HG03565 (cell line): ENCODE measurements at regions not wholly inside any gene's neighbourhood (a gene's known extent, or its start where the extent isn't known, plus 50 kb on each side); places are given as distances from the start of the nearest gene placed in this dataset.
"Not testable (repeated sequence)": the region's sequence is repeated elsewhere in the genome, so short reads cannot be mapped to it uniquely, and the experiment has no call there.

Experiments
- ATAC-seq: cut with Tn5 transposase; IDR thresholded peaks from one replicate; pipeline ENCODE4 v1.9.1; 2021; ENCODE audit warnings: mild to moderate bottlenecking, moderate library complexity; ENCODE audit not compliant: unreplicated experiment

DNA sequence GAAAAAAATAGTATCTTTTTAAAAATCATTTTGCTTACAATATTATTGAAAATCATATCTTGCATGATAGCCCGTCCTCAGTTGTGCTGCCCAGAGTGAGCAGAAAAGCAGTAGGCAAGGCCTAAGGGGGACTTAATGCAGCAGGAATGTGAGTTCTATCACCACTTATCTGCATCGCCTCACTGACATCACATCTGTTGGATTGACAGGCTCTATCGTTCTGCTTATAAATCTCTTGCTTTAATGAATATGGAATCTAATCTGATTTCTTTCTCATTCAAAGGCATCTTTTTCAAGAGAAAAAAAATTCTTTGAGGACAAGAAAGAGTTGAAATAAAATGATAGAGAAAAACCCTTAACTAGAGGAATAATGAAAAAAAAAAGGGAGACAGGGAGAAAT, 249.9 kb downstream of the PAPSS1 start:
- ATAC-seq = no peak

DNA sequence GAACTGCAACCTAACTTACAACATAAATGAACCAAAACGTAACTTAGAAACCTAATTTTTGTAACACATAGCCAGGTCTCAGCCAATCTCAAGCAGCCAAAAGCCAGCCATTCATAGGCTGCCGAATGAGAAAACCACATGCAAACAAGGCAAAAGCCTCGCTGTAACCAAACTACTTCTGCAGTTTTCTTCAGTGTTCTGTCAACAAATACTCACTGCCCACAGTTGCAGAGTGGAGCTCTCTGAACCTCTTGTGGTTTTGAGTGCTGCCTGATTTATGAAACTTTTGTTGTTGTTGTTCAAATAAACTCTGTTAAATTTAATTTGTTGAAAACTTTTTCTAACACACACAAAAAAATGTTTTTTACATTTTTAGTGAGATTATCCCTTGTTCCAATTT, 251.2 kb downstream of the PAPSS1 start:
- ATAC-seq = peak; percentile 62

DNA sequence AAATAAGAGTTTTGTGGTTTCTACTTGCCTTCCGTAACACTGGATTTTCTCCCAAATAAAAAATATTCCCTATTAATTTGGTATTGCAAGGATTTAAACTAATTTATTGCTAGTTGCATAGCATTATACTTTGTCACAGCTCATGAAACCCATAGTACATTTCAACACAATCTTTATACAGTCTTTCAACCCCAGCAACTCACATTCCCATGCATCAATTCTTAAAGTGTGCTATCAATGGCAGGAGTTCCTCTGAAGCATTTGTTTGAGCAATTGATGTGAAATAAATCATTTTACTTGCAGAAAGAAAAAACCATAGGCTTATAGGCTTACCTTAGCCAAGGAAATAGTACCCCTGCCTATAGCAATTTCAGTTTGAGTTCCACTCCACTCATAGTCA, 251.9 kb downstream of the PAPSS1 start:
- no peak for ATAC-seq

DNA sequence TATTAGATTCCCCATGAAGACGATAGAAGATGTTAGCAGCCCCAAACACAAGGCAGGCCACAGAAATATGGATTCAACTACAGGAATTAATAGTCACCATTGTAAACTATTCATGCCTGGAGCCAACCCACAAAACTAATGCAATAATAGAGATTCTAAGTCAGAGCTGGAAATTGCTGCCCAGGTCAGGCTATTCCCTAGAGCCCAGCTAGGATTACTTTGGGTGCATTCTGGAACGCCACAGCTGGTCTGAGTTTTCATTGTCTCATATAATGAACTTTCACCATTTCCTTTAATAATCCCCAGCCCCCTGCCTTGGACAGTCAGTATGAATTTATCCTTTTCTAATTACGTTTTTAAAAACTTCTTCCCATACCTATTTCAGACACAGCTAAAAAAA, 252.6 kb downstream of the PAPSS1 start:
- ATAC-seq = no peak

DNA sequence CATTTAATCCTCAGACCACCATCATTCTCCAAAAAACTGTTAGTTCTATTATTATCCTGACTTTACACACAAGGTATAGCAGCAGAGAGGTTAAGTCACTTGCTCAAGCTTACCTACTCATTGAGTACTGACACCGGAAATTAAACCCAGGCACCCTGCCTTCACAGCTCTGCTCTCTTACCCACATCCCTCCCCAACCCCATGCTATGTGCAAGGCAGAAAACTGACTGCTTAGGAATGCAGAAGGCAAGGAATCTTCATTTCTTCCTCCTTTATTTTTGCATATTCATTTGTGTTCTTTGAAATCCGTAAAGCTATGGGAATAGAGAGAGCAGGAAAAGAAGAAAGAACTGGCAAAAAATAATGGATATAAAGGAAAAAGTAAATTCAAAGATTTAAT, 261.8 kb downstream of the PAPSS1 start:
- no peak for ATAC-seq

DNA sequence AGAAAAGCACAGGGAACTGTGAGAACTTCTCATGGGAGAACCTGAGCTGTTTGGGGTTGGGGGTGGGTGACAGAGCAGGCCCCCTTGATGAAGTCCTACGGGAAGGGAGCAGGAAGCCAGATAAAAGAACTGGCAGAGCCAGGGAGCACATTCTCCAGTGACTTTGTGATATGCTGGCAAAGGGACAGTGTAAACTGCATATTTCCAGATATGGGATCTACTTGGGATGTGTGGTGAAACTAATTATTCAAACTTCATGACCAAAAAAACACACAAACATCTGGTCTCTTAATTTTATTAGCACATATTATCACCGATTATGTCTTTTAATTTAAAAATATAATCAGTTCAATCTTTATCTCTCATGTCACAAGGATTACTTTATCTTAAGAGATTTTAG, 266.0 kb downstream of the PAPSS1 start:
- ATAC-seq = no peak

DNA sequence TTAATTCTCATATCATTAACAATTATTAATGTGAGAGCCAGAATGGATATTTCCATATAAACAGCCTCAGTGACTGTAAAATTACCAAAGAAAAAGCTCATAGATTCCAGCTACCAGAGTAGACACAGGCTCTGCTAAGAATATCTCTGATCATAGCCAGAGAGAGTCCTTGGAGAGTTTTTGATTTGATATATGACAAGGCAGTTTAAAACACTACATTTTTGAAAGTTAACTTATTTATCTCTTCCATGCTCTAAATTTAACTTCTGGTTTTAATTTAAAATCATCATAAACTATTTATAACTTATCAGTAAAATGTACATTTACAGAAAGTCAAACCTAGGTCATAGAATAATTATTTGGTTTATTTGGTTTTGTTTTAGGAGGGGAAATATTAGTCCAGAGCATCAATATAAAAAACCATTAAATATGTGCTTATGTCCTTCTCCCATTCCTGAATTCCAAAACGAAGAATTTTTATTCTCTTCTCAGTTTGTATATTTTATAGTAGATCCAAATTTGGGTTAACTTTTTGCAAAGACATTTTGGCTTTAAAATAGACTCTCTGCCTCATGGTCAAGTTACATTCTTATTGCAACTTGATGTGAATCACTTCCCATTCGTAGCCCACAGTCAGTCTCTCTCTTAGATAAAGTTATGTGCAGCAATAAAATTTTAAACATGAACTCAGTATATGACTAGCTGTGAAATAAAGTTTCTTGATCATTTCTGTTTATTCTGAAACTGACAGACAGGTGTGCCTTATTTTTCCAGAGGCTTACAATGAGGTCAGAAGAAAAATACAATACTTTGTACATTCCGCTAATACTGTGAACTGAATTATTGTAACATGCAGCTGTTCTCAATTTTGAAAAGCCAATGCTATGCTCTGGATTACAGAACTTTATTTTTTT, 267.1 kb downstream of the PAPSS1 start:
- no peak for ATAC-seq

DNA sequence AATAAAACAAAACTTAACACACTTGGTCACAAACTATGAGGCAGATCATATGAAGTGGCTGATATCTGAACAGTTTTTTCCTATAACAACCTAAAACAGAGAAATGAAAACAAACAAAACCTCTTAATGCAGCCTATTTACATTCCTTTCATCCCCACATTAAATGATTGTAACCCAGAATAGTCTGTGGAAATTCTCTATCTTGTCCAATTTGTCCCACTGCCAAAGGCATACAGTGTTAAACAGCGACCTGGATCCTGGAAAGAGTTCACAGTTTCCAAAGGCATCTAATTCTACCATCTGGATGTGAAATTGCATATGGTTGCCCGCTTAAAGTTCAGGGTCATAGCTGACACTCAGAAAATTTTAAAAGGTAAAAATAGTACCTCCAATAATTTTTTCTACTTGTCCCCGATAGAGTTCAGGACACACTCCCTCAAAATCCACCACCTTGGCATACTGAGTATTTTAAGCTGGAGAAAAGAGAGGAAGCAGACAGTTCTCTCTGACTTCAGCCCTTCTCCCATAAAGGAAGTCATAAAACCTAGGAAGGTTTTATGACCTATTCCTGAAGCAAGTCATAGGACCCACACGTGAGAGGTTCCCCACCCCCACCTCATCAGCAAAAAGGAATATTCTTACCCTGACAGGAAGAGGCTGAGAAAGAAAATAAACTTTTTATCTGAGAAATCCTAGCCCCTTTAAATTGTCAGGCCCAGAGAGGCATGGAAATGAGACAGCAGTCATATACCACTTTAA, 270.2 kb downstream of the PAPSS1 start:
- no peak for ATAC-seq

DNA sequence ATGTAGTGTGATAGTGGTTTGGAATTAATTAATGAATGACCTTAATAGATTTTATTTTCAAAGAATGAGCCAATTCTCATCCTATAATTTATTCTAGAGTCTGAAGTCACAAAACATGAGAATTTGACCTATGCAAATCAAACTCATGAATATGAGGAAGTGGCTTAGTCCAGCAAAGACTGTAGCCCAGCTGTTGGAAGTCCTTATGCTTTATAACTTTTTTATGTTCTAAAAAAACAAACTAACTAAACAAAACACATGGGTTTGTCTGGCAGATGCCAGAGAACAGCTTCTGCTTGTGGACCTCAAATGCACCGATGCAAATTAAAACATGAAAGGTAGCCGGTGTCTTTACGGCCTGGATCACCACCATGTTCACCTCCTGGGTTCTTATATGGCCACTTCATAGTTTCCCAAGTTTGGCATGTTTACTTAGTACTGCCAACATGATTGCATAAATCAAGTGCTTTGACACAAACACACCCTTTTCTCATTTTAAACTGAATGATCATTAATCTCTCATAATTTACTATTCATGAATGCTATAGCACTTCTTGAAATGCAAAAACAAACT, 277.4 kb downstream of the PAPSS1 start:
- no peak for ATAC-seq

DNA sequence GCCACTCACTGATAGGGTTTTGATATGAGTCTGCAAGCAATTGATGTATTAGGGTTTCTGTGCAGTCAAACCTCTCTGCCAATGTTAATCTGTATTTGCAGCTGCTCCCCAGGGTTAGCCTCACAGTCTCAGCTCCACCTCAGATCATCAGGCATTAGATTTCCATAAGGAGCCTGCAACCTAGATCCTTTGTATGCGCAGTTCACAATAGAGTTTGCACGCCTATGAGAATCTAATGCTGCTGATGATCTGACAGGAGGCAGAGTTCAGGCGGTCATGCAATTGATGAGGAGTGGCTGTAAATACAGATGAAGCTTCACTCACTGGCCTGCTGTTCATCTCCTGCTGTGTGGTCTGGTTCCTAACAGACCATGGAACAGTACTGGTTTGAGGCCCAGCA, 280.6 kb downstream of the PAPSS1 start:
- ATAC-seq = no peak

DNA sequence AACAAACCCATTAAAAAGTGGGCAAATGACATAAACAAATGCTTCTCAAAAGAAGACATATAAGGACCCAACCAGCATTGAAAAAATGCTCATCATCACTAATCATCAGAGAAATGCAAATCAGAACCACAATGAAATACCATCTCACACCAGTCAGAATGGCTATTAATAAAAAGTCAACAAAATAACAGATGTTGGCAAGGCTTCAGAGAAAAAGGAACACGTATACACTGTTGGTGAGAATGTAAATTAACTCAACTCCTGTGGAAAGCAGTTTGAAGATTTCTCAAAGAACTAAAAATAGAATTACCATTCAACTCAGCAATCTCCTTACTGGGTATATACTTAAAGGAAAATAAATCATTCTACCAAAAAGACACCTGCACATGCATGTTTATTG, 283.6 kb downstream of the PAPSS1 start:
- not testable (repeated sequence) for ATAC-seq

DNA sequence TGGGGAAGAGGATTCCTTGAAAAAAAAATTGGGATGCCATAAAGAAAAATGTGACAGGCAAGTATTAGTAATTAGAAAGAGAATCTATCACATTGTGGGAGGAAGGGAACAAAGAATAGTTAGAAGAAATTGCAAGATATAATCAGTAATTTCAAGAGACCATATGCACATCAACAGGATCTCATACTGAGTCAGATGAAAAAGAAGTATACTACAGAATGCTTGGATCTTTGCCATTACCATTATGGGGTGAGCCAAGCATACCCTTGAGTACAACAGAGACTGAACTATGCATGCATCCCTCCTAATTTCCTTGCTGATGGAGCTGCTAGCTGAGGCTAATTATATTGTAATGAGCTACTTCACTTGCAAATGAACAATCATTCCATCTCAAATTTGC, 287.6 kb downstream of the PAPSS1 start:
- ATAC-seq = no peak

DNA sequence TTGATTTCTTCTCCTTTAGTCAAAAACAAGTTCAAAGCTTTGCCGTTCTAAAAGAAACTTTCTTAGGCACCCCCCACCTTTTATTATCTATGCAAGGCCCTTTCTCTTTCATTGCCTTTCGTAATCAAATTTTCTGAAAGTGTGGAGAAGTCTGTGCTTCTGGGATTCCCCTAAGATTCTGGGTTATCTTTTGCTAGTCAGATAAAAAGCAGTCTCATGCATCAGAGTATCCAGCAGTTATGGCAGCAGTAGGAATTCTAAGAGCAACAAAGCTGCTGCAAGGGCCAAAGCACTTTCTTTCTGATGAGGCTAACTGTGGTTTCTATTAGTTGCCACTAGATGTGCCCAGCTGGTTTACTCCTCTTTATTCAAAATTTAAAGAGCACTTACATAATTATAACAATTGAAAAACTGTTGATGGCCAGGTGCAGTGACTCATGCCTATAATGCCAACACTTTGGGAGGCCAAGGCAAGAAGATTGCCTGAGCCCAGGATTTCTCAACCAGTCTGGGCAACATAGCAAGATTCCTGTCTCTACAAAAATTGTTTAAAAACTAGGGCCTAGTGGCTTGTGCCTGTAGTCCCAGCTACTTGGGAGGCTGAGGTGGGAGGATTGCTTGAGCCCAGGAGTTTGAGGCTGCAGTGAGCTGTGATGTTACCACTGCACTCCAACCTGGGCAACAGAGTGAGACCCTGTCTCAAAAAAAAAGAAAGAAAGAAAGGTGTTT, 296.2 kb downstream of the PAPSS1 start:
- ATAC-seq = no peak

DNA sequence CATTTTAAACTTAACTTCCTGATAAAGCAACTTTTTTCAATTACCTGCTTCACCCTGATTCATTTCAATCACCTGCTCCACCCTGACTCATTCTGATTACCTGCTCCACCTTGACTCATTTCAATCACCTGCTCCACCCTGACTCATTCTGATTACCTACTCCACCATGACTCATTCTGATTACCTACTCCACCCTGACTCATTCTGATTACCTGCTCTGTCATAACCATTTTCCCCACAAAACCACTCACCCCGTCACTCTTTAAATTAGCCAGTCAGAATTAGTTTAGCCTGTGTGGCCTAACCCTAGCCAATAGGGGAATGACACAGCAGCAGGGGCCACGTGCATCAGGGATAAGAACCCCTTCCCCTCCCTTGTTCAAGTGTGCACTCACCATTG, 300.5 kb downstream of the PAPSS1 start:
- ATAC-seq = not testable (repeated sequence)

DNA sequence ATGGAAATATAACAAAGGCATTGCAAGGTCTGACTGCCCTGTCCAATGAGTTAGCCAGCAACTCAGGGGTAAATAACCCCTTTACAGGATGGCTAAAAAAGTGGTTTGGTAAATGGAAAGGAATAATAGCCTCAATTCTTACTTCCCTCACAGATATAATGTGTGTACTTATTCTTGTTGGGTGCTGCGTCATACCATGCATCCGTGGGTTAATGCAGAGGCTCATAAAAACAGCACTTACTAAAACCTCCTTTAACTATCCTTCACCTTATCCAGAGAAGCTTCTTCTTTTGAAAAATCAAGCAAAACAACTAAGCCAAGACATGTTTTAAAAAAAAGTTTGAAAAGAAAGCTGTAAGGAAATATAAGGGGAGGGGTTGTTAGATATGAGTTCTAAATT, 301.0 kb downstream of the PAPSS1 start:
- no peak for ATAC-seq

DNA sequence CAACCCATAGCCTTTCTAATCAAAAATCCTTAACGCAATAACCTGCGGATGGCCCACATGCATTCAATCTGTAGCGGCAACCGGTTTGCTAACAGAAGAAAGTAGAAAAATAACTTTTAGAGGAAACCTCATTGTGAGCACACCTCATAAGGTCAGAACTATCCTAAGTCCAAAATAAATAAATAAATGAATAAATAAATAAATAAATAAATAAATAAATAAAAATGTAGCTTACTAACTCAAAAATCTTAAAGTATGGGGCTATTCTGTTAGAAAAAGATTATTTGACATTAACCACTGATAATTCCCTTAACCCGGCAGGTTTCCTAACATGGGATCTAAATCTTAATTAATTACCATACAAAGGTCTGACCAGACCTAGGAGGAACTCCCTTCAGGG, 304.5 kb downstream of the PAPSS1 start:
- not testable (repeated sequence) for ATAC-seq

DNA sequence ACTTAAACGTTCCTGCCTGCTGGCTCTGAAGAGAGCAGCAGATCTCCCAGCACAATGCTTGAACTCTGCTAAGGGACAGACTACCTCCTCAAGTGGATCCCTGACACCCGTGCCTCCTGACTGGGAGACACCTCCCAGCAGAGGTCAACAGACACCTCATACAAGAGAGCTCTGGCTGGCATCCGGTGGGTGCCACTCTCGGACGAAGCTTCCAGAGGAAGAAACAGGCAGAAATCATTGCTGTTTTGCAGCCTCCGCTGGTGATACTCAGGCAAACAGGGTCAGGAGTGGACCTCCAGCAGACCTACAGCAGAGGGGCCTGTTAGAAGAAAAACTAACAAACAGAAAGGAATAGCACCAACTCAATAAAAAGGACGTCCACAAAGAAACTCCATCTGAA, 310.2 kb downstream of the PAPSS1 start:
- ATAC-seq = not testable (repeated sequence)

DNA sequence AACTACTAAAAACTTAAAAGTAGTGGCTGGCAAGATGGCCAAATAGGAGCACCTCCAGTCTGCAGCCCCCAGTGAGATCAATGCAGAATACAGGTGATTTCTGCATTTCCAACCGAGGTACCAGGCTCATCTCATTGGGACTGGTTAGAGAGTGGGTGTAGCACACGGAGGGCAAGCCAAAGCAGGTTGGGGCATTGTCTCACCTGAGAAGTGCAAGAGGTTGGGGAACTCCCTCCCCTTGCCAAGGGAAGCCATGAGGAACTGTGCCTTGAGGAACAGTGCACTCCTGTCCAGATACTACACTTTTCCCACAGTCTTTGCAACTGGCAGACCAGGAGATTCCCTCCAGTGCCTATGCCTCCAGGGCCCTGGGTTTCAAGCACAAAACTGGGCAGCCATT, 311.1 kb downstream of the PAPSS1 start:
- no peak for ATAC-seq

DNA sequence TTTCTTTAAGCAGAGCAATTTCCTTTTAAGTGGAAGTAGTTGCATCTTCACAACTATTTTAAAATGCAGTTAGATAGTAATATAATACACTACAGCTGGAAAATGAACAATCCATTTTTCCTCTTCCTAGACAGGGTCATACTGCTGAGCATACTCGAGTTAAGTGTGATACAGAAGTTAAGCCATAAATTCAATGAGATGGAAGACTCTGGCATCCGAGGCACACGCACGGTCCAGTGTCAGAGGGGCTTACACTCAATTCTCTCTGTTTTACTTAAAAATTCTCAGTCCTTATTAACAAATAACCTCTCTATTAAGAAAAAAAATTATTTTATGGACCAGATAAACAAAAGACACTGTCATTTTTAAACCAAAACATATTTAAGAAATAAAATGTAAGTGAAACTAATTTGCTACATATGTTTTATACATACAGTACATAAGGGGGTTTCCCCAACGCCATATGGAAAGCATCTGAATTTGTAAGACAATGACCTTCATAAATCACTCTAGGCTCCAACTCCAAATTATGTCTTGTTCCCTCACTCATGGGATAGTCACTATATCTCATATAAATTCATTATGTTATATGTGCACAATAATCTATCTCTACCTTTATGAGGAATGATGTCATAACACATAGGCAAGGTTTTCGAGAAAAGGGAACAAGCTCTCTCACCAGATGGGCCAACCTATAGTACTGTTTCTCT, 315.3 kb downstream of the PAPSS1 start:
- no peak for ATAC-seq

DNA sequence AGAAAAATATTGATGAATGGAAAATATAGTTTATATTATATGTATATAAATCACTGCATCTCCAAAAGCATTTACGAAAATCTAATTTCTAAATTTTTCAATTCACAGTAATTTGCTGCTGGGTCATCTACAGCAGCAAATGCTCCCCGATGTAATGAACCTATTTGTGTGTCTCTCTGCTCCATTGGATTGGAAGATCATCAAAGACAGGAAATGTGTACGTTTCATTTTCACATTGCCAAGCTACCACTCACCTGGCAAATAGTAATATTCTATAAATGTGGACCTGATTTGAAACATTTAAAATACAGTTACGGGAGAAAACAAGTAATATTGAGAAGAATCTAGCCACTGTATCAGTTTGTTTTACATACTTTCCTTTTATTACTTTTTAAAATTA, 317.7 kb downstream of the PAPSS1 start:
- no peak for ATAC-seq

DNA sequence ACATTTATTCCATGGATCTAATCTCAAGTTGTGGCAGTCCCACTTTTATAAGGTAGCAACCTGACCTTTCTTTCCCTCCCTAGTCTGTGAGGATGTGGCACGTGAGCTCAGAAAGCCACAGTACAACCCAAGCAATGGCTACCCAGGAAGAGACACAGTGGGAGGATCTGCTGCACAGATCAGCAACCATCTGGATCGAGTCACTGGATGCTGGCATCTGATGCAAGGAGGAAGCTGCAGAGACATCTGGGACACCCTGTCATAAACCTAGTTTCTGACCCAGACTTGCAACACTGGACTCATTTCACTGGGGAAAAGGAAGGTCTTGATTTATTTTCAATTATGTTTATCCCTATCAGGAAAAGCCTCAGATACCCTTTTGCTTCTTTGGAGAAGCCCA, 327.1 kb downstream of the PAPSS1 start:
- ATAC-seq = no peak
